HCT116 (cell line): ENCODE measurements at regions not wholly inside any gene's neighbourhood (a gene's known extent, or its start where the extent isn't known, plus 50 kb on each side); places are given as distances from the start of the nearest gene placed in this dataset.

ENCODE experiments used
- ATAC-seq: fragments of 200-7000 bp; cut with Tn5 transposase; 2 replicates; pipeline ENCODE4 v1.9.1; 2020; ENCODE audit warnings: mild to moderate bottlenecking, moderate library complexity
- BruUV-seq: library from RNA; stranded (reverse); fragments of 400-500 nt; replicated peaks from 2 replicates; lab custom pipeline; 2021; lab: Mats Ljungman, UMichigan
- CTCF ChIA-PET: fragments of 300-600 bp; sonication (Branson Sonifier 250); formaldehyde crosslinking; loops from one replicate; lab custom pipeline; 2021; ENCODE audit warnings: antibody characterized with exemption; lab: Charles Lee
- POLR2A ChIA-PET: fragments of 300-600, 350-600 bp; sonication (Branson Sonifier 250); formaldehyde crosslinking; loops from one replicate; lab custom pipeline; 2021; ENCODE audit warnings: antibody characterized with exemption; lab: Charles Lee
- RAD21 ChIA-PET, 2 experiments: fragments of 300-600 bp; sonication (Branson Sonifier 250); formaldehyde crosslinking; loops; one replicate each; lab custom pipeline; 2023; ENCODE audit warnings: low total read pairs in 2 of 2; ENCODE audit not compliant: uncharacterized antibody in 2 of 2, unreplicated experiment in 2 of 2, low non-redundant PET in 1 of 2; lab: Charles Lee
- DNase-seq: peaks from one replicate; pipeline ENCODE4 v3.0.0-alpha.2; 2010; ENCODE audit warnings: low read depth, low spot score
- H2AFZ ChIP-seq: fragments of 200-600 bp; shearing (Covaris generic), sonication (generic); 2 replicates; pipeline ENCODE4 v1.6.1; 2017; ENCODE audit warnings: low read depth, mixed run types, mixed read lengths, antibody characterized with exemption, low read length; ENCODE audit not compliant: poor library complexity, severe bottlenecking
- H3K27ac ChIP-seq: 2 replicates; pipeline ENCODE4 v1.5.1; 2012; ENCODE audit warnings: low read depth, low read length
- H3K27me3 ChIP-seq: fragments of 200-600 bp; sonication (generic); 2 replicates; pipeline ENCODE4 v1.6.1; 2016; ENCODE audit warnings: mixed run types, low read length, mixed read lengths; ENCODE audit not compliant: insufficient read depth
- H3K36me3 ChIP-seq, 2 experiments: fragments of 200-500 bp in 1 of 2; fragments of 200-600 bp in 1 of 2; sonication (Bioruptor generic) in 1 of 2; sonication (generic) in 1 of 2; 2 replicates each; pipeline versions ENCODE4 v1.5.1 to v1.6.1; 2014 to 2016; ENCODE audit warnings: low read length in 2 of 2, inconsistent platforms in 1 of 2, mixed read lengths in 1 of 2, mixed run types in 1 of 2; ENCODE audit not compliant: insufficient read depth in 2 of 2, control insufficient read depth in 1 of 2
- H3K4me1 ChIP-seq, 2 experiments: fragments of 200-600 bp in 1 of 2; sonication (generic) in 1 of 2; 2 replicates each; pipeline versions ENCODE4 v1.5.1 to v1.6.1; 2012 to 2017; ENCODE audit warnings: low read length in 2 of 2, inconsistent platforms in 1 of 2, mild to moderate bottlenecking in 1 of 2, mixed read lengths in 1 of 2, mixed run types in 1 of 2, moderate library complexity in 1 of 2; ENCODE audit not compliant: insufficient read depth in 2 of 2, control insufficient read depth in 1 of 2
- H3K4me2 ChIP-seq: fragments of 200-600 bp; sonication (generic); 2 replicates; pipeline ENCODE4 v1.6.1; 2017; ENCODE audit warnings: mixed run types, low read length, mixed read lengths
- H3K4me3 ChIP-seq, 2 experiments: fragments of 200-600 bp in 1 of 2; sonication (generic) in 1 of 2; replicated peaks in 1 of 2; 2 replicates each; pipeline ENCODE4 v1.5.1; 2011 to 2016; ENCODE audit warnings: low read length in 2 of 2, control low read depth in 1 of 2, low read depth in 1 of 2, mild to moderate bottlenecking in 1 of 2, mixed read lengths in 1 of 2, mixed run types in 1 of 2
- H3K79me2 ChIP-seq: fragments of 200-600 bp; sonication (generic); 2 replicates; pipeline ENCODE4 v1.6.1; 2017; ENCODE audit warnings: mild to moderate bottlenecking, mixed run types, low read length, moderate library complexity, mixed read lengths; ENCODE audit not compliant: insufficient read depth
- H3K9ac ChIP-seq: fragments of 200-600 bp; sonication (generic); 2 replicates; pipeline ENCODE4 v1.6.1; 2016; ENCODE audit warnings: low read length, mixed read lengths
- H3K9me2 ChIP-seq: fragments of 200-600 bp; sonication (generic), shearing (Covaris generic); 2 replicates; pipeline ENCODE4 v1.6.1; 2017; ENCODE audit warnings: mixed run types, mild to moderate bottlenecking, moderate library complexity; ENCODE audit not compliant: insufficient read depth
- H3K9me3 ChIP-seq, 2 experiments: fragments of 200-500 bp in 1 of 2; fragments of 200-600 bp in 1 of 2; sonication (Bioruptor generic) in 1 of 2; sonication (generic) in 1 of 2; 2 replicates each; pipeline ENCODE4 v1.6.1; 2014 to 2017; ENCODE audit warnings: low read length in 2 of 2, mixed read lengths in 2 of 2, inconsistent platforms in 1 of 2, low read depth in 1 of 2, mild to moderate bottlenecking in 1 of 2, mixed run types in 1 of 2, moderate library complexity in 1 of 2; ENCODE audit not compliant: control insufficient read depth in 1 of 2, insufficient read depth in 1 of 2
- H4K20me1 ChIP-seq: fragments of 200-600 bp; sonication (generic), shearing (Covaris generic); 2 replicates; pipeline ENCODE4 v1.6.1; 2017; ENCODE audit warnings: mixed run types, mild to moderate bottlenecking, moderate library complexity; ENCODE audit not compliant: insufficient read depth
- CEBPB ChIP-seq: IDR thresholded peaks from 2 replicates; pipeline ENCODE4 v1.6.1; 2012; ENCODE audit warnings: low read depth
- ELF1 ChIP-seq: IDR thresholded peaks from 2 replicates; pipeline ENCODE4 v1.6.1; 2012; ENCODE audit warnings: low read depth, borderline replicate concordance
- EZH2phosphoT487 ChIP-seq: fragments of 200-600 bp; IDR thresholded peaks from 2 replicates; pipeline ENCODE4 v1.6.1; 2018; ENCODE audit warnings: antibody characterized with exemption, borderline replicate concordance
- FOSL1 ChIP-seq: IDR thresholded peaks from 2 replicates; pipeline ENCODE4 v1.6.1; 2012; ENCODE audit warnings: low read depth
- JUND ChIP-seq: IDR thresholded peaks from 2 replicates; pipeline ENCODE4 v1.6.1; 2012
- POLR2AphosphoS5 ChIP-seq: IDR thresholded peaks from 2 replicates; pipeline ENCODE4 v1.6.1; 2011; ENCODE audit warnings: mild to moderate bottlenecking, low read depth, low read length, moderate library complexity
- RAD21 ChIP-seq: IDR thresholded peaks from 2 replicates; pipeline ENCODE4 v1.6.1; 2012; ENCODE audit warnings: low read depth, mild to moderate bottlenecking
- SP1 ChIP-seq: IDR thresholded peaks from 2 replicates; pipeline ENCODE4 v1.6.1; 2012; ENCODE audit warnings: low read depth
- ZFX ChIP-seq: fragments of 450-650 bp; IDR thresholded peaks from 2 replicates; pipeline ENCODE4 v1.6.1; 2017
- intact Hi-C: fragments of 100-400 bp; cut with micrococcal nuclease; formaldehyde crosslinking; loops from 2 replicates; pipeline ENCODE4 v1.10.0; 2022
- TF ChIP-seq, protein P1 (sequence below): IDR thresholded peaks from 2 replicates; pipeline ENCODE4 v1.6.1; 2012
- TF ChIP-seq, protein P2 (sequence below): IDR thresholded peaks from 2 replicates; pipeline ENCODE4 v1.6.1; 2012; ENCODE audit warnings: low read depth
- TF ChIP-seq, protein P3 (sequence below): IDR thresholded peaks from 2 replicates; pipeline ENCODE4 v1.6.1; 2011; ENCODE audit warnings: mild to moderate bottlenecking, low read length, moderate library complexity; ENCODE audit not compliant: insufficient replicate concordance; ENCODE audit errors: extremely low read depth

- H3K4me2 ChIP-seq: no peak overlapping the region
- H3K79me2 ChIP-seq: no peaks in the 10 kb centered on the region
- no peak overlapping the region for H3K27ac ChIP-seq
- H3K4me3 ChIP-seq: no peak overlapping the region
- no peak overlapping the region for H3K9ac ChIP-seq
- H3K4me1 ChIP-seq: no peaks in the 10 kb centered on the region
- POLR2A ChIA-PET: no interaction called here
- no peaks in the 10 kb centered on the region for H3K36me3 ChIP-seq
- H2AFZ ChIP-seq: no peak overlapping the region
- no peak for DNase-seq
- no peaks in the 10 kb centered on the region for H3K9me3 ChIP-seq
- no peaks in the 10 kb centered on the region for H4K20me1 ChIP-seq
- intact Hi-C loops: no loop called here
- ATAC-seq: no peak
- RAD21 ChIA-PET: no interaction called here
- BruUV-seq: no TSS peak
- H3K9me2 ChIP-seq: no peaks in the 10 kb centered on the region
- TF ChIP-seq FOSL1 (no peak), ELF1 (no peak), POLR2AphosphoS5 (no peak), JUND (no peak), ZFX (no peak)
- TF ChIP-seq, protein P1, sequence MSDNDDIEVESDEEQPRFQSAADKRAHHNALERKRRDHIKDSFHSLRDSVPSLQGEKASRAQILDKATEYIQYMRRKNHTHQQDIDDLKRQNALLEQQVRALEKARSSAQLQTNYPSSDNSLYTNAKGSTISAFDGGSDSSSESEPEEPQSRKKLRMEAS: no peak
- peaks cover 25% of the 10 kb centered on the region for H3K27me3 ChIP-seq
- CTCF ChIA-PET: no interaction called here
Observed at GRCh38 chr2:217294211-217294610, 434.3 kb upstream of the TNP1 start.

GRCh38 chr2:217293607-217294006, 433.7 kb upstream of the TNP1 start:
- Histone ChIP-seq H3K4me2 (no peak overlapping the region), H3K9ac (no peak overlapping the region), H3K4me1 (no peaks in the 10 kb centered on the region), H3K4me3 (no peak overlapping the region), H4K20me1 (no peaks in the 10 kb centered on the region), H3K9me2 (no peaks in the 10 kb centered on the region), H2AFZ (no peak overlapping the region), H3K36me3 (no peaks in the 10 kb centered on the region), H3K79me2 (no peaks in the 10 kb centered on the region), H3K9me3 (no peaks in the 10 kb centered on the region), H3K27ac (no peak overlapping the region), H3K27me3 (peaks cover 23% of the 10 kb centered on the region)
- ChIA-PET POLR2A (no interaction called here), RAD21 (no interaction called here), CTCF (no interaction called here)
- DNase-seq (no peak), ATAC-seq (no peak)
- TF ChIP-seq EZH2phosphoT487: no peak
- no peak for TF ChIP-seq SP1
- TF ChIP-seq, protein P2, sequence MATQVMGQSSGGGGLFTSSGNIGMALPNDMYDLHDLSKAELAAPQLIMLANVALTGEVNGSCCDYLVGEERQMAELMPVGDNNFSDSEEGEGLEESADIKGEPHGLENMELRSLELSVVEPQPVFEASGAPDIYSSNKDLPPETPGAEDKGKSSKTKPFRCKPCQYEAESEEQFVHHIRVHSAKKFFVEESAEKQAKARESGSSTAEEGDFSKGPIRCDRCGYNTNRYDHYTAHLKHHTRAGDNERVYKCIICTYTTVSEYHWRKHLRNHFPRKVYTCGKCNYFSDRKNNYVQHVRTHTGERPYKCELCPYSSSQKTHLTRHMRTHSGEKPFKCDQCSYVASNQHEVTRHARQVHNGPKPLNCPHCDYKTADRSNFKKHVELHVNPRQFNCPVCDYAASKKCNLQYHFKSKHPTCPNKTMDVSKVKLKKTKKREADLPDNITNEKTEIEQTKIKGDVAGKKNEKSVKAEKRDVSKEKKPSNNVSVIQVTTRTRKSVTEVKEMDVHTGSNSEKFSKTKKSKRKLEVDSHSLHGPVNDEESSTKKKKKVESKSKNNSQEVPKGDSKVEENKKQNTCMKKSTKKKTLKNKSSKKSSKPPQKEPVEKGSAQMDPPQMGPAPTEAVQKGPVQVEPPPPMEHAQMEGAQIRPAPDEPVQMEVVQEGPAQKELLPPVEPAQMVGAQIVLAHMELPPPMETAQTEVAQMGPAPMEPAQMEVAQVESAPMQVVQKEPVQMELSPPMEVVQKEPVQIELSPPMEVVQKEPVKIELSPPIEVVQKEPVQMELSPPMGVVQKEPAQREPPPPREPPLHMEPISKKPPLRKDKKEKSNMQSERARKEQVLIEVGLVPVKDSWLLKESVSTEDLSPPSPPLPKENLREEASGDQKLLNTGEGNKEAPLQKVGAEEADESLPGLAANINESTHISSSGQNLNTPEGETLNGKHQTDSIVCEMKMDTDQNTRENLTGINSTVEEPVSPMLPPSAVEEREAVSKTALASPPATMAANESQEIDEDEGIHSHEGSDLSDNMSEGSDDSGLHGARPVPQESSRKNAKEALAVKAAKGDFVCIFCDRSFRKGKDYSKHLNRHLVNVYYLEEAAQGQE: no peak
- TF ChIP-seq RAD21: no peak
- TF ChIP-seq CEBPB: no peak
- no peak for TF ChIP-seq POLR2AphosphoS5
- TF ChIP-seq, protein P3, sequence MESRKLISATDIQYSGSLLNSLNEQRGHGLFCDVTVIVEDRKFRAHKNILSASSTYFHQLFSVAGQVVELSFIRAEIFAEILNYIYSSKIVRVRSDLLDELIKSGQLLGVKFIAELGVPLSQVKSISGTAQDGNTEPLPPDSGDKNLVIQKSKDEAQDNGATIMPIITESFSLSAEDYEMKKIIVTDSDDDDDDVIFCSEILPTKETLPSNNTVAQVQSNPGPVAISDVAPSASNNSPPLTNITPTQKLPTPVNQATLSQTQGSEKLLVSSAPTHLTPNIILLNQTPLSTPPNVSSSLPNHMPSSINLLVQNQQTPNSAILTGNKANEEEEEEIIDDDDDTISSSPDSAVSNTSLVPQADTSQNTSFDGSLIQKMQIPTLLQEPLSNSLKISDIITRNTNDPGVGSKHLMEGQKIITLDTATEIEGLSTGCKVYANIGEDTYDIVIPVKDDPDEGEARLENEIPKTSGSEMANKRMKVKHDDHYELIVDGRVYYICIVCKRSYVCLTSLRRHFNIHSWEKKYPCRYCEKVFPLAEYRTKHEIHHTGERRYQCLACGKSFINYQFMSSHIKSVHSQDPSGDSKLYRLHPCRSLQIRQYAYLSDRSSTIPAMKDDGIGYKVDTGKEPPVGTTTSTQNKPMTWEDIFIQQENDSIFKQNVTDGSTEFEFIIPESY: no peak
- intact Hi-C loops: no loop called here
- BruUV-seq: no TSS peak
